ENCODE measurements at regions not wholly inside any gene's neighbourhood (a gene's known extent, or its start where the extent isn't known, plus 50 kb on each side); places are given as distances from the start of the nearest gene placed in this dataset.

GRCh38 chr5:62000646-62001045, 305.4 kb upstream of the KIF2A start:
- Mint-ChIP-seq H3K9me3 (peaks cover 0 to 16% (median 4%) of the 10 kb centered on the region in 6 donors), H3K4me1 (no peaks in the 10 kb centered on the region), H3K36me3 (no peaks in the 10 kb centered on the region), H3K4me3 (no peak overlapping the region), H3K27me3 (ENCODE audit: low read depth in 3 of 3) (no peaks in the 10 kb centered on the region), H3K27ac (no peak overlapping the region)
- no peak for DNase-seq

DNA sequence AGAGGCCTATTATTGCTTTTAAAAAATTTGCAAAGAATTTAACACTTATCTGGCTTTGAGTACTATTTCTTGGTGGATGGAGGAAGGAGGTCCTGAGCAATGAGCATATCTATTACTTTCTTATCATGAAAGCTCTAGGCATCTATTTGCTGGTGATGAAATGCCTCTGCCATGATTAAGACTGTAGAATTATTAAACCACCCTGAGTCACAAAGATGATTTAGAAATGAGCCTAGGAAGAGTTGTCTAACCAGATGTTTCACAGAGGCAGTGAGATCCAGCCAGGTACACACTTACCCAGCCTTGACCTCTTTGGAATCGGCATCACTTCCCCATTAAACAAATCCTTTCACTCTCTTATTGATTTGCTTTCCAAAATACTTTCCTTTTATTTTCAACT, 304.4 kb upstream of the KIF2A start:
- no peaks in the 10 kb centered on the region for H3K27me3 Mint-ChIP-seq (ENCODE audit: low read depth in 3 of 3)
- H3K4me3 Mint-ChIP-seq, result no peak overlapping the region
- H3K9me3 Mint-ChIP-seq, result peaks cover 0 to 16% (median 4%) of the 10 kb centered on the region in 6 donors
- no peak for DNase-seq
- H3K27ac Mint-ChIP-seq, result no peak overlapping the region
- no peaks in the 10 kb centered on the region for H3K36me3 Mint-ChIP-seq
- H3K4me1 Mint-ChIP-seq, result no peaks in the 10 kb centered on the region

DNA sequence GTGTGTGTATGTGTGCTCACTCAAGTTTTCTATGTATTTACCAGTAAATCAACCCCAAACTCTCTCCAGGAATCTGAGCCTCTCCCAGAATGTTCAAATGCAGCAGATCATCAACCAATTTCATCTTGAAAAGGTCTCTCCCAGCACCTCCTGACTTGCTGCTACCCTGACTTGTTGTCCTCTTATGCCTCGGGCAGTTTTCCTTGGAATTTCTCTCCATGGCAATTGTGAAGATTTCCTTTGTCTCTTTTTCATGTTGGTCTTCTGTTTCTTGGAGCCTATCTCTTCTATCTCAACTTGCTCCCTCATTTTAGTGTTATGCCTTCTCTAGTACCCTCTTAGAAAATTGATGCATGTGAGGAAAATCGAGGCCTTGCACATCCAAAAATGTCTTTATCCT, 303.6 kb upstream of the KIF2A start:
- no peaks in the 10 kb centered on the region for H3K36me3 Mint-ChIP-seq
- no peaks in the 10 kb centered on the region for H3K4me1 Mint-ChIP-seq
- no peak overlapping the region for H3K27ac Mint-ChIP-seq
- no peak for DNase-seq
- H3K9me3 Mint-ChIP-seq, result peaks cover 0 to 16% (median 4%) of the 10 kb centered on the region in 6 donors
- no peak overlapping the region for H3K4me3 Mint-ChIP-seq
- no peaks in the 10 kb centered on the region for H3K27me3 Mint-ChIP-seq (ENCODE audit: low read depth in 3 of 3)

DNA sequence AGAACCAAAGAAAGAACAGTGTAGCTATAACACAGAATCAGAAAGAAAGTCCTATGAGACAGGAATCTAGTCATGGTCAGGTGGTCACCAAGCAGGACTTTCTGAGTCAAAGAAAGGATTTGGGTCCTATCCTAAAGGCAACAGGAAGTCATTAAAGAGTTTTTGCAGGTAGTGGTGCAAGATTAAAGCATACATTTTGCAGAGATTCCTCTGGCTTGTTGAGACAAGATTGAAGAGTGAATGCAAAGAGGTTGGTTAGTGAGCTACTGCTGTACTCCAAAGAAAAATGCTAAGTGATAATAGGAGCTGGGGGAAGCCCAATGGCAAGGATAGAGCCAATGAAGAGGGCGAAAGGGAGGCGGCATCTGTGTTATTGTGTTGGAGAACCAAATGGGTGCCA, 300.5 kb upstream of the KIF2A start:
- Mint-ChIP-seq H3K4me3 (no peak overlapping the region), H3K4me1 (no peaks in the 10 kb centered on the region), H3K27me3 (ENCODE audit: low read depth in 3 of 3) (peaks cover 0 to 3% (median 0%) of the 10 kb centered on the region in 3 donors), H3K36me3 (no peaks in the 10 kb centered on the region), H3K9me3 (peaks cover 0 to 13% (median 4%) of the 10 kb centered on the region in 6 donors), H3K27ac (no peak overlapping the region)
- DNase-seq, result no peak

GRCh38 chr5:62007457-62007856, 298.5 kb upstream of the KIF2A start:
- H3K27ac Mint-ChIP-seq, result no peak overlapping the region
- no peaks in the 10 kb centered on the region for H3K4me1 Mint-ChIP-seq
- DNase-seq, result no peak
- H3K4me3 Mint-ChIP-seq, result no peak overlapping the region
- peaks cover 0 to 3% (median 0%) of the 10 kb centered on the region in 3 donors for H3K27me3 Mint-ChIP-seq (ENCODE audit: low read depth in 3 of 3)
- peaks cover 0 to 6% (median 4%) of the 10 kb centered on the region in 6 donors for H3K9me3 Mint-ChIP-seq
- H3K36me3 Mint-ChIP-seq, result no peaks in the 10 kb centered on the region

GRCh38 chr5:62011089-62011664, 294.8 kb upstream of the KIF2A start:
- H3K9me3 Mint-ChIP-seq, result peaks cover 0 to 7% (median 2%) of the 10 kb centered on the region in 6 donors
- H3K27me3 Mint-ChIP-seq (ENCODE audit: low read depth in 3 of 3), result peaks cover under 1 to 3% (median 2%) of the 10 kb centered on the region in 3 donors
- H3K27ac Mint-ChIP-seq, result no peak overlapping the region
- H3K36me3 Mint-ChIP-seq, result no peaks in the 10 kb centered on the region
- H3K4me3 Mint-ChIP-seq, result no peak overlapping the region
- no peak for DNase-seq
- no peaks in the 10 kb centered on the region for H3K4me1 Mint-ChIP-seq

DNA sequence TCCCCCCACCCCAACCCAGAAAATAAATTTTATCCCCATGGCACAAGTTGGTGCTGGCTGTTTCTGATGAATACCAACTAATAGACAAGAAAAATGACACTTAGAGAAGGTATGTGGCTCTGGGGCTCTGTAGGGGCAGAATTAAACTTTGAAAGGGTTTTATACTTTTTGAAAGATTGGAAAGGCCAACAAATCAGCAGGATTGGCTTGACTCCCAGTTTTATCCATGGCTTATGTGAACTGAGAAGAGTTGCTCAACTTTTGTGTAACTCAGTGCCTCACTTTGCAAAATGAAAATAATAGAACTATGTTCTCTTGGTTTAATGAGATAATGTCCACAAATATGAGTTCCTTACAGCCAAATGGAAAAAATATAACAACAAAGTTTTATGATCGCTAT, 288.9 kb upstream of the KIF2A start:
- Mint-ChIP-seq H3K4me3 (no peak overlapping the region), H3K9me3 (peaks cover 0 to 5% (median 2%) of the 10 kb centered on the region in 6 donors), H3K27me3 (ENCODE audit: low read depth in 3 of 3) (peaks cover 0 to 2% (median 1%) of the 10 kb centered on the region in 3 donors), H3K27ac (no peak overlapping the region), H3K4me1 (no peaks in the 10 kb centered on the region), H3K36me3 (no peaks in the 10 kb centered on the region)
- DNase-seq, result no peak

GRCh38 chr5:62029303-62029702, 276.7 kb upstream of the KIF2A start:
- Mint-ChIP-seq H3K4me3 (no peak overlapping the region), H3K4me1 (no peaks in the 10 kb centered on the region)

GRCh38 chr5:62030326-62030725, 275.7 kb upstream of the KIF2A start:
- H3K9me3 Mint-ChIP-seq, result peaks cover 1 to 12% (median 5%) of the 10 kb centered on the region in 6 donors
- H3K36me3 Mint-ChIP-seq, result no peaks in the 10 kb centered on the region
- H3K4me3 Mint-ChIP-seq, result no peak overlapping the region
- H3K27ac Mint-ChIP-seq, result no peak overlapping the region
- no peak for DNase-seq
- no peaks in the 10 kb centered on the region for H3K4me1 Mint-ChIP-seq
- peaks cover 0 to 7% (median 0%) of the 10 kb centered on the region in 3 donors for H3K27me3 Mint-ChIP-seq (ENCODE audit: low read depth in 3 of 3)

More at GRCh38 chr5:62029303-62029702, 276.7 kb upstream of the KIF2A start:
- Mint-ChIP-seq H3K27ac (no peak overlapping the region), H3K9me3 (peaks cover 1 to 10% (median 5%) of the 10 kb centered on the region in 6 donors), H3K36me3 (no peaks in the 10 kb centered on the region), H3K27me3 (ENCODE audit: low read depth in 3 of 3) (peaks cover 0 to 6% (median 0%) of the 10 kb centered on the region in 3 donors)
- no peak for DNase-seq

DNA sequence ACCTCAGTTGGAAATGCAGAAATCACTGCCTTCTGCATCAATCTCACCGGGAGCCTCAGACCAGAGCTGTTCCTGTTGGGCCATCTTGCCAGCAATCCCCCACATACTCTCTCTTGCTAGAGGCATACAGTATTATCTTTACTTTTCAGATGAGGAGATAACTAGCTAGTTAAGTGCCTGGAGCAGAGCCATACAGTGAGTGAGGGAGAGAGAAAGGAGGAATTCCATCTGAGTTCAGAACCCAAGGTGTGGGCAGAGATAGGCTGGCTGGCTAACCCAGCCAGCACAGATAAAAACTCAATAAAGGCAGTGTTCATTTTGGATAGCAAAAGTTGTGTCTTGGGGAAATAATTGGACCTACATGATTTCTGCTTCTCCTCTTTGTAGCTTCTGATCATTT, 268.0 kb upstream of the KIF2A start:
- no peaks in the 10 kb centered on the region for H3K36me3 Mint-ChIP-seq
- H3K27me3 Mint-ChIP-seq (ENCODE audit: low read depth in 3 of 3), result peaks cover 0 to 2% (median 1%) of the 10 kb centered on the region in 3 donors
- H3K4me1 Mint-ChIP-seq, result no peaks in the 10 kb centered on the region
- H3K4me3 Mint-ChIP-seq, result no peak overlapping the region
- H3K27ac Mint-ChIP-seq, result no peak overlapping the region
- DNase-seq, result no peak
- peaks cover 0 to 6% (median 3%) of the 10 kb centered on the region in 6 donors for H3K9me3 Mint-ChIP-seq

- Mint-ChIP-seq H3K4me1 (no peaks in the 10 kb centered on the region), H3K4me3 (no peak overlapping the region), H3K36me3 (no peaks in the 10 kb centered on the region), H3K27me3 (ENCODE audit: low read depth in 3 of 3) (peaks cover 0 to 2% (median 2%) of the 10 kb centered on the region in 3 donors), H3K27ac (no peak overlapping the region), H3K9me3 (peaks cover 0 to 4% (median under 1%) of the 10 kb centered on the region in 6 donors)
- no peak for DNase-seq
Measured at GRCh38 chr5:62041156-62041756, 264.8 kb upstream of the KIF2A start.

DNA sequence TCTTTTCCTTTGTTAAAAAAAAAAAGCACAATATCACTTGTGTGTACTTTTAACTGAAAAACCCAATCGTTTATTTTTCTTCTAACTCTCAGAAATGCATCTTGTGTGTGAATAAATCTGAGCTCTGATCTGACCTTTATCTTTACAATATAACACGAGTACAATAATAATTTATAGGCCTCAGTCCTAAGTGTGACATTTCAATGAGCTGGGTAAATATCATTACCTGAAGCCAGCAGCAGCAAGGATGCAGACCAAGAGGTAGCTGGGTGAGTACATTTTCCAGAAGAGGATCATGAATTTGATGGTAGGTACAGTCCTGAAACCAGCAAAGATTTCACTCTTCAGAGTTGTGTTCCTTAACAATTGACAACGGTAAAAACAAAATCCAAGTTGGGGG, 264.0 kb upstream of the KIF2A start:
- H3K4me1 Mint-ChIP-seq, result no peaks in the 10 kb centered on the region
- H3K9me3 Mint-ChIP-seq, result peaks cover 0 to 4% (median 0%) of the 10 kb centered on the region in 6 donors
- H3K27ac Mint-ChIP-seq, result no peak overlapping the region
- H3K27me3 Mint-ChIP-seq (ENCODE audit: low read depth in 3 of 3), result peaks cover 0 to 2% (median 2%) of the 10 kb centered on the region in 3 donors
- no peak overlapping the region for H3K4me3 Mint-ChIP-seq
- no peak for DNase-seq
- no peaks in the 10 kb centered on the region for H3K36me3 Mint-ChIP-seq

GRCh38 chr5:62043289-62044280, 262.4 kb upstream of the KIF2A start:
- no peak for DNase-seq
- peaks cover 1 to 2% (median 2%) of the 10 kb centered on the region in 3 donors for H3K27me3 Mint-ChIP-seq (ENCODE audit: low read depth in 3 of 3)
- no peak overlapping the region for H3K27ac Mint-ChIP-seq
- H3K9me3 Mint-ChIP-seq, result peaks cover 0 to 7% (median under 1%) of the 10 kb centered on the region in 6 donors
- H3K4me3 Mint-ChIP-seq, result no peak overlapping the region
- no peaks in the 10 kb centered on the region for H3K36me3 Mint-ChIP-seq
- no peaks in the 10 kb centered on the region for H3K4me1 Mint-ChIP-seq

DNA sequence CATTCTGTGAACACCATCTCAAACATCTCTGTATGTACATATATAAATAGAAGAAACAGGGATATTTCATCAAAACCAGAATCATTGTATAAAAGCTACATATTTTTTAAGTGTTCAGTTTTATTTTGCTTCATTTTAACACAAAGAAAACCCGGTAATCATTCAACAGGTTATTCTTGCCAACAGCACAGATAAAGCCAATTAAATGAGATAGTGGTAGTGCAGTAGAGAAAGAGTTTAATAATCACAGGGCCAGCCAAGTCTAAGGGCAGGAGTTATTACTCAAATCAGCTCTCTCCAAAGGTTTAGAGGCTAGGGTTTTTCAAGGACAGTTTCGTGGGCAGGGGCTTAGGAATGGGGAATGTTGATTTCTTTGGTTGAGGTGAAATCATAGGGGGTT, 261.0 kb upstream of the KIF2A start:
- no peaks in the 10 kb centered on the region for H3K36me3 Mint-ChIP-seq
- H3K27me3 Mint-ChIP-seq (ENCODE audit: low read depth in 3 of 3), result peaks cover 2 to 4% (median 3%) of the 10 kb centered on the region in 3 donors
- H3K4me1 Mint-ChIP-seq, result no peaks in the 10 kb centered on the region
- H3K27ac Mint-ChIP-seq, result no peak overlapping the region
- H3K9me3 Mint-ChIP-seq, result peaks cover 0 to 8% (median under 1%) of the 10 kb centered on the region in 6 donors
- no peak for DNase-seq
- H3K4me3 Mint-ChIP-seq, result no peak overlapping the region

All from immature natural killer cell (primary cell).